AG04450 (cell line): ENCODE measurements at regions not wholly inside any gene's neighbourhood (a gene's known extent, or its start where the extent isn't known, plus 50 kb on each side); places are given as distances from the start of the nearest gene placed in this dataset.

ENCODE experiments used
- CTCF ChIA-PET: fragments of 300-600, 350-600 bp; formaldehyde crosslinking; extraction: SDS; loops from one replicate; lab custom pipeline; 2022; ENCODE audit warnings: antibody characterized with exemption, inconsistent platforms; lab: Charles Lee
- POLR2A ChIA-PET: fragments of 350-600 bp; formaldehyde crosslinking; extraction: SDS; loops from one replicate; lab custom pipeline; 2021; ENCODE audit warnings: antibody characterized with exemption, inconsistent platforms; lab: Yijun Ruan, JAX
- DNase-seq: peaks from one replicate; pipeline ENCODE4 v3.0.0-alpha.2; 2011; ENCODE audit warnings: low read depth, low spot score
- H3K27ac ChIP-seq: one replicate; pipeline ENCODE4 v1.5.1; 2012; ENCODE audit warnings: low read depth, low read length, control low read depth
- H3K27me3 ChIP-seq: one replicate; pipeline ENCODE4 v1.6.0; 2012; ENCODE audit warnings: low read length; ENCODE audit not compliant: control insufficient read depth, insufficient read depth
- H3K4me3 ChIP-seq: 2 replicates; pipeline ENCODE4 v1.5.1; 2011; ENCODE audit warnings: mild to moderate bottlenecking, low read depth, low read length, control low read depth
- H3K9me3 ChIP-seq: 2 replicates; pipeline ENCODE4 v1.5.1; 2012; ENCODE audit warnings: low read length; ENCODE audit not compliant: control insufficient read depth, insufficient read depth
- CTCF ChIP-seq: IDR thresholded peaks from 2 replicates; pipeline ENCODE4 v1.5.1; 2011; ENCODE audit warnings: low read depth, low read length, control low read depth, inconsistent platforms

- ChIA-PET POLR2A (no interaction called here), CTCF (no interaction called here)
- H3K27me3 ChIP-seq, result no peaks in the 10 kb centered on the region
- no peaks in the 10 kb centered on the region for H3K9me3 ChIP-seq
- H3K27ac ChIP-seq, result no peak overlapping the region
- H3K4me3 ChIP-seq, result no peak overlapping the region
- TF ChIP-seq CTCF, result no peak
- no peak for DNase-seq
Measured at GRCh38 chr1:108034396-108034795, 69.4 kb upstream of the VAV3 start.

GRCh38 chr1:108033550-108033951 lies 68.6 kb upstream of the VAV3 start:
- Histone ChIP-seq H3K4me3 (no peak overlapping the region), H3K27ac (no peak overlapping the region), H3K9me3 (no peaks in the 10 kb centered on the region), H3K27me3 (no peaks in the 10 kb centered on the region)
- ChIA-PET POLR2A (no interaction called here), CTCF (no interaction called here)
- no peak for TF ChIP-seq CTCF
- DNase-seq, result no peak

- no peak for DNase-seq
- ChIA-PET CTCF (no interaction called here), POLR2A (no interaction called here)
- Histone ChIP-seq H3K9me3 (no peaks in the 10 kb centered on the region), H3K27ac (no peak overlapping the region), H3K27me3 (no peaks in the 10 kb centered on the region), H3K4me3 (no peak overlapping the region)
- no peak for TF ChIP-seq CTCF
Measured at GRCh38 chr1:108028841-108029388, 63.9 kb upstream of the VAV3 start.

GRCh38 chr1:108027389-108027788 lies 62.4 kb upstream of the VAV3 start:
- Histone ChIP-seq H3K27ac (no peak overlapping the region), H3K9me3 (no peaks in the 10 kb centered on the region), H3K27me3 (no peaks in the 10 kb centered on the region), H3K4me3 (no peak overlapping the region)
- CTCF ChIA-PET, result no interaction called here
- no peak for DNase-seq
- no peak for TF ChIP-seq CTCF
- POLR2A ChIA-PET, result no interaction called here

GRCh38 chr1:108017698-108018097 lies 52.7 kb upstream of the VAV3 start:
- H3K9me3 ChIP-seq, result no peaks in the 10 kb centered on the region
- no peak for DNase-seq
- TF ChIP-seq CTCF, result no peak
- no peaks in the 10 kb centered on the region for H3K27me3 ChIP-seq
- CTCF ChIA-PET, result no interaction called here
- H3K4me3 ChIP-seq, result no peak overlapping the region
- POLR2A ChIA-PET, result no interaction called here
- no peak overlapping the region for H3K27ac ChIP-seq
